ENCODE measurements at regions not wholly inside any gene's neighbourhood (a gene's known extent, or its start where the extent isn't known, plus 50 kb on each side); places are given as distances from the start of the nearest gene placed in this dataset.
A peak's percentile ranks its signal among the peaks of the same experiment; 100 is the strongest.

DNA sequence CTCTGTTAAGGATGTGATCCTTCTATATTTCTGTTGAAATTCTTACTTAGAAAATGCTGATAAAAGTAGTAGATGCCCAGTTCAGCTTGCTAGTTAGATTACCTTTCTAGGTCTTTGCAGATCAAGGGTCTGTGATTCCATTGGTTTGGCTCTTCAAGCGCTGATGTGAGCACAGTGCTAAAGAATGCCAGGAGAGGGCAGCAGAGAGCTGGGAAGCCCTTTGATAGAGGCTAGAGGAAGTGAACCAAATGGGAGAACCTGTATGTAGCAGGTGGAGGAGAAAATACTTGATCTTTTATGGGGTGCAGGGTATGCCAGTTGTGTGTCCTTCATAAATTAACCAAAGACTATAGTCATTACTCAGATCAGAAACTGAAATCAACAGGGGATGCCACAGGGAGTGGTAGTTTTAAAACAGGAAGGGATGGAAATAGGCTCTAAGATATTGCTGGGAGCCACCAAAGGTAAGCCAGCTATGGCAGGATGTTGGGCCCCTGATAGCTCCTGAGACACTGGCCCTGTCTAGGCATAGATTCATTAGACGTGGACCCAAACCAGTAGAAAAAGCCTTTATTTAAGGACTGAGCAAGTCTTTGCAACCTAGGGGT, 677.4 kb downstream of the SQOR start:
- Mint-ChIP-seq H3K36me3 (ENCODE audit: low read depth) (no peaks in the 10 kb centered on the region), H3K9me3 (no peaks in the 10 kb centered on the region), H3K4me3 (no peak overlapping the region), H3K27ac (no peak overlapping the region), H3K27me3 (no peaks in the 10 kb centered on the region), H3K4me1 (ENCODE audit: low read depth) (no peaks in the 10 kb centered on the region)
- CTCF ChIA-PET = interaction anchor here (1.7 kb wide), 1 partner anchor 9 kb away, joined by 5 read pairs; no protein-coding TSS in a partner anchor
- intact Hi-C loops (cut with DNase I, micrococcal nuclease) = loop anchor here in 1 of 2 experiments (5.0 kb wide), 2 partner anchors 1675 to 1975 kb away; no protein-coding TSS in a partner anchor
- peak; percentile 17 to 61 (median 27) for DNase-seq
- POLR2A ChIA-PET = no interaction called here
- ATAC-seq (ENCODE audit: poor library complexity) = peak; percentile 49
- Histone ChIP-seq H3K27ac (ENCODE audit: low read depth in 1 of 2, low read length in 2 of 2) (no peak overlapping the region), H3K4me3 (ENCODE audit: low read length) (no peak overlapping the region), H3K4me1 (ENCODE audit: insufficient read depth, low read length) (no peaks in the 10 kb centered on the region), H3K27me3 (ENCODE audit: control insufficient read depth in 1 of 2, insufficient read depth in 2 of 2, low read length in 2 of 2) (no peaks in the 10 kb centered on the region), H3K9me3 (ENCODE audit: control insufficient read depth in 1 of 2, insufficient read depth in 1 of 2, low read length in 2 of 2) (no peaks in the 10 kb centered on the region), H3K36me3 (ENCODE audit: insufficient read depth, low read length) (no peaks in the 10 kb centered on the region)
- TF ChIP-seq, protein P1, sequence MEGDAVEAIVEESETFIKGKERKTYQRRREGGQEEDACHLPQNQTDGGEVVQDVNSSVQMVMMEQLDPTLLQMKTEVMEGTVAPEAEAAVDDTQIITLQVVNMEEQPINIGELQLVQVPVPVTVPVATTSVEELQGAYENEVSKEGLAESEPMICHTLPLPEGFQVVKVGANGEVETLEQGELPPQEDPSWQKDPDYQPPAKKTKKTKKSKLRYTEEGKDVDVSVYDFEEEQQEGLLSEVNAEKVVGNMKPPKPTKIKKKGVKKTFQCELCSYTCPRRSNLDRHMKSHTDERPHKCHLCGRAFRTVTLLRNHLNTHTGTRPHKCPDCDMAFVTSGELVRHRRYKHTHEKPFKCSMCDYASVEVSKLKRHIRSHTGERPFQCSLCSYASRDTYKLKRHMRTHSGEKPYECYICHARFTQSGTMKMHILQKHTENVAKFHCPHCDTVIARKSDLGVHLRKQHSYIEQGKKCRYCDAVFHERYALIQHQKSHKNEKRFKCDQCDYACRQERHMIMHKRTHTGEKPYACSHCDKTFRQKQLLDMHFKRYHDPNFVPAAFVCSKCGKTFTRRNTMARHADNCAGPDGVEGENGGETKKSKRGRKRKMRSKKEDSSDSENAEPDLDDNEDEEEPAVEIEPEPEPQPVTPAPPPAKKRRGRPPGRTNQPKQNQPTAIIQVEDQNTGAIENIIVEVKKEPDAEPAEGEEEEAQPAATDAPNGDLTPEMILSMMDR (IDR thresholded peaks at IDR 0.05) = peak; percentile 72

DNA sequence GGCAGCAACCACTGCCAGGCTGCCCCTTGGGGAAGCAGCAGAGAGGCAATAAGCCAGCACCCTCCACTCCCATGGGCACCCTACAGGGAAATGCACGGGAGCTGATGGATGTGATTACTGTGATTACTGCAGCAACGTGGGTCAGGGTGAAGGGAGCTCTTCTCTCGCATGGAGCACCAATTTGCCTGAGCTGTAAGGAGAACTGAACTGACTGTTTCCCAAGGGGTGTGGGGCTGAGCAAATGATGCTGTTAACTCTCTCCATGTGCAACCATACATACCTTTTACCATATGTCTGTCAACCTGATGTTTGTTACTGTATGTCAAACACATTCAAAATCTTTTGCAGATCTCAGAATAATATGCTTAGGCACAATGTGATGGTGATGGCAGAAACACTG, 680.6 kb downstream of the SQOR start:
- no peaks in the 10 kb centered on the region for H3K9me3 ChIP-seq (ENCODE audit: control insufficient read depth in 1 of 2, insufficient read depth in 1 of 2, low read length in 2 of 2)
- TF ChIP-seq, protein P1 (IDR thresholded peaks at IDR 0.05) = no peak
- Mint-ChIP-seq H3K36me3 (ENCODE audit: low read depth) (no peaks in the 10 kb centered on the region), H3K27me3 (no peaks in the 10 kb centered on the region), H3K4me3 (no peak overlapping the region), H3K9me3 (no peaks in the 10 kb centered on the region), H3K27ac (no peak overlapping the region), H3K4me1 (ENCODE audit: low read depth) (no peaks in the 10 kb centered on the region)
- ATAC-seq (ENCODE audit: poor library complexity) (no peak), DNase-seq (no peak)
- H3K27ac ChIP-seq (ENCODE audit: low read depth in 1 of 2, low read length in 2 of 2) = no peak overlapping the region
- no peaks in the 10 kb centered on the region for H3K36me3 ChIP-seq (ENCODE audit: insufficient read depth, low read length)
- POLR2A ChIA-PET = no interaction called here
- H3K27me3 ChIP-seq (ENCODE audit: control insufficient read depth in 1 of 2, insufficient read depth in 2 of 2, low read length in 2 of 2) = no peaks in the 10 kb centered on the region
- CTCF ChIA-PET = no interaction called here
- H3K4me1 ChIP-seq (ENCODE audit: insufficient read depth, low read length) = no peaks in the 10 kb centered on the region
- intact Hi-C loops (cut with DNase I, micrococcal nuclease) = no loop called here
- no peak overlapping the region for H3K4me3 ChIP-seq (ENCODE audit: low read length)

DNA sequence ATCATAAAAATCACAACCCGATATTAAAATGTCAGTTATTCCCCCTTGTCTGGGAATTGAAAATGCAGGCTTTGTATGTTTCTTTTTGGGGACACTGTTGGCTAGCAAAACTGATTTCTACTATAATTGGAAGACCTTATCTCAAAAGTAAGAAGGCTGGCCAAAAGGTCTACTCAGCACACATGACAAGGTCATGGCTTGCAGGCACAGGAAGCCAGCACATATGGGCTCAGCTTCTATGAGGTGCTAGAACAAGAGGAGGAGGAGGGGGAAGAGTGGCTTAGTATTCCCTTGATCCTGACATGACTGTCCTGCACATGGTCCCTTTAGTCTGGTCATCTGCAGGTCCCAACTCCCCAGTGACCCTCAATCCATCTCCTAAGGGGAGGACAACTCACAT, 681.2 kb downstream of the SQOR start:
- no peaks in the 10 kb centered on the region for H3K27me3 Mint-ChIP-seq
- H3K4me3 Mint-ChIP-seq = no peak overlapping the region
- H3K4me1 ChIP-seq (ENCODE audit: insufficient read depth, low read length) = no peaks in the 10 kb centered on the region
- intact Hi-C loops (cut with DNase I, micrococcal nuclease) = no loop called here
- H3K27me3 ChIP-seq (ENCODE audit: control insufficient read depth in 1 of 2, insufficient read depth in 2 of 2, low read length in 2 of 2) = no peaks in the 10 kb centered on the region
- H3K27ac ChIP-seq (ENCODE audit: low read depth in 1 of 2, low read length in 2 of 2) = no peak overlapping the region
- no peaks in the 10 kb centered on the region for H3K36me3 Mint-ChIP-seq (ENCODE audit: low read depth)
- H3K9me3 ChIP-seq (ENCODE audit: control insufficient read depth in 1 of 2, insufficient read depth in 1 of 2, low read length in 2 of 2) = no peaks in the 10 kb centered on the region
- no peaks in the 10 kb centered on the region for H3K9me3 Mint-ChIP-seq
- POLR2A ChIA-PET = no interaction called here
- ATAC-seq (ENCODE audit: poor library complexity) (no peak), DNase-seq (no peak)
- H3K36me3 ChIP-seq (ENCODE audit: insufficient read depth, low read length) = no peaks in the 10 kb centered on the region
- no peak overlapping the region for H3K27ac Mint-ChIP-seq
- H3K4me1 Mint-ChIP-seq (ENCODE audit: low read depth) = no peaks in the 10 kb centered on the region
- H3K4me3 ChIP-seq (ENCODE audit: low read length) = no peak overlapping the region
- TF ChIP-seq, protein P1 (IDR thresholded peaks at IDR 0.05) = no peak
- CTCF ChIA-PET = no interaction called here

Data from CD4-positive, alpha-beta T cell (primary cell).